Chondrocyte (in vitro differentiated cells): ENCODE measurements at regions not wholly inside any gene's neighbourhood (a gene's known extent, or its start where the extent isn't known, plus 50 kb on each side); places are given as distances from the start of the nearest gene placed in this dataset.

ENCODE experiments used
- DNase-seq: peaks from one replicate; pipeline ENCODE4 v3.0.0; 2021; ENCODE audit warnings: mixed read lengths, low spot score
- H3K27ac Mint-ChIP-seq: one replicate; pipeline ENCODE4 v1.8.0; 2021; ENCODE audit warnings: mild to moderate bottlenecking, moderate library complexity, mixed read lengths; ENCODE audit not compliant: unreplicated experiment
- H3K27me3 Mint-ChIP-seq: 2 replicates; pipeline ENCODE4 v1.8.0; 2021; ENCODE audit warnings: low read depth, mixed read lengths
- H3K36me3 Mint-ChIP-seq: 2 replicates; pipeline ENCODE4 v1.8.0; 2021; ENCODE audit warnings: low read depth, mixed read lengths
- H3K4me1 Mint-ChIP-seq: 2 replicates; pipeline ENCODE4 v1.8.0; 2021; ENCODE audit warnings: low read depth, mild to moderate bottlenecking, mixed read lengths
- H3K4me3 Mint-ChIP-seq: one replicate; pipeline ENCODE4 v1.8.0; 2021; ENCODE audit warnings: mild to moderate bottlenecking, moderate library complexity, mixed read lengths; ENCODE audit not compliant: unreplicated experiment
- H3K9me3 Mint-ChIP-seq: 2 replicates; pipeline ENCODE4 v1.8.0; 2021; ENCODE audit warnings: low read depth, mixed read lengths
- TF ChIP-seq, protein P1 (sequence below): fragments of 200-600 bp; sonication (generic); IDR thresholded peaks from 2 replicates; pipeline ENCODE4 v1.5.0; 2021; ENCODE audit warnings: antibody characterized with exemption, mild to moderate bottlenecking, moderate library complexity

DNA sequence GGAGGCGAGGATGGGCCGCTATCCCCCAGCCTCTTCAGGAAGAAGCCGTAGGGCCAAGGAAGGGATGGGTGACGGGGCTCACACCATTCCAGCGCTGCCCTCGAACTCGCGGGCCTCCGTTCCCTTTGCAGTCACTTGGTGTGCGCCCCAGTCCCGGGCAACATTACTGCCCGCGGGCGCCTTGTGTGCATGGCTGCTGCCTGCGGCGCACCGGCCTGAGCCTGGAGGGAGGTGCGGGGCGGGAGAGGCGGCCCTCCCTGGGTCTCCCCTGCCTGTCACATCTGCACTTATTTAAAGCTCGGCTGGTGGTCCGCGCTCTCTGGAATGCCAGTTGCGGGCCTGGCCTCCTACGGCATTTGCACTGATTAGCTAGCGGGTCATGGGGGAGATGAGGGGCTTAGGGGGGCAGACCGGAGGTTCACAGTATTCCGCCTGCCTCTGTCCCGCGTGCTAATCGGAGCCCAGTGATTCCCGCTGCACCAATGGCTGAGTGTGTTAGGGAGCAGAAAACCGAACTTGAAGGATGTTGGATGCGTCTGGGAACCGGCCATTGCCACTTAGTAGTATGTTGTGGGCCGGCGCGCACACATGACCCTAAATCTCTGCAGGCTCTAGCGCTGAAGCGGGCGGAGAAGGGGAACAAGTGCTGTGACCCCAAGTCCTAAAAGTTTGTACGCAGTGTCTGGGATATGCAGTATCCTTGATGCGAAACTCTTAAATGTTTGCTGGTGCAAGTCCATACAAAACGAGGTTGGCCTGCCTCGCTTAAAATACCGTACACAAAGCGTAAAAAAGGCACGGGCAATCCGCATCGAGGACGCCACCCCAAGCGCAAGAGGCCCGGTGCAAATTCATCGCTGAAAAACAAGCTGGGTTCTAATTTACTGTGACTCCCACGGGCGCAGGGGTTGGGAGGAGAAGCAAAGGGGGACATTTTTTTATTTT, 161.2 kb upstream of the SIX2 start:
- Mint-ChIP-seq H3K4me1 (peaks cover 51% of the 10 kb centered on the region), H3K36me3 (no peaks in the 10 kb centered on the region), H3K27me3 (no peaks in the 10 kb centered on the region), H3K27ac (peak overlapping the region; percentile 85), H3K9me3 (no peaks in the 10 kb centered on the region), H3K4me3 (peak overlapping the region; percentile 57)
- no peak for DNase-seq
- TF ChIP-seq, protein P1, sequence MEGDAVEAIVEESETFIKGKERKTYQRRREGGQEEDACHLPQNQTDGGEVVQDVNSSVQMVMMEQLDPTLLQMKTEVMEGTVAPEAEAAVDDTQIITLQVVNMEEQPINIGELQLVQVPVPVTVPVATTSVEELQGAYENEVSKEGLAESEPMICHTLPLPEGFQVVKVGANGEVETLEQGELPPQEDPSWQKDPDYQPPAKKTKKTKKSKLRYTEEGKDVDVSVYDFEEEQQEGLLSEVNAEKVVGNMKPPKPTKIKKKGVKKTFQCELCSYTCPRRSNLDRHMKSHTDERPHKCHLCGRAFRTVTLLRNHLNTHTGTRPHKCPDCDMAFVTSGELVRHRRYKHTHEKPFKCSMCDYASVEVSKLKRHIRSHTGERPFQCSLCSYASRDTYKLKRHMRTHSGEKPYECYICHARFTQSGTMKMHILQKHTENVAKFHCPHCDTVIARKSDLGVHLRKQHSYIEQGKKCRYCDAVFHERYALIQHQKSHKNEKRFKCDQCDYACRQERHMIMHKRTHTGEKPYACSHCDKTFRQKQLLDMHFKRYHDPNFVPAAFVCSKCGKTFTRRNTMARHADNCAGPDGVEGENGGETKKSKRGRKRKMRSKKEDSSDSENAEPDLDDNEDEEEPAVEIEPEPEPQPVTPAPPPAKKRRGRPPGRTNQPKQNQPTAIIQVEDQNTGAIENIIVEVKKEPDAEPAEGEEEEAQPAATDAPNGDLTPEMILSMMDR, result no peak

DNA sequence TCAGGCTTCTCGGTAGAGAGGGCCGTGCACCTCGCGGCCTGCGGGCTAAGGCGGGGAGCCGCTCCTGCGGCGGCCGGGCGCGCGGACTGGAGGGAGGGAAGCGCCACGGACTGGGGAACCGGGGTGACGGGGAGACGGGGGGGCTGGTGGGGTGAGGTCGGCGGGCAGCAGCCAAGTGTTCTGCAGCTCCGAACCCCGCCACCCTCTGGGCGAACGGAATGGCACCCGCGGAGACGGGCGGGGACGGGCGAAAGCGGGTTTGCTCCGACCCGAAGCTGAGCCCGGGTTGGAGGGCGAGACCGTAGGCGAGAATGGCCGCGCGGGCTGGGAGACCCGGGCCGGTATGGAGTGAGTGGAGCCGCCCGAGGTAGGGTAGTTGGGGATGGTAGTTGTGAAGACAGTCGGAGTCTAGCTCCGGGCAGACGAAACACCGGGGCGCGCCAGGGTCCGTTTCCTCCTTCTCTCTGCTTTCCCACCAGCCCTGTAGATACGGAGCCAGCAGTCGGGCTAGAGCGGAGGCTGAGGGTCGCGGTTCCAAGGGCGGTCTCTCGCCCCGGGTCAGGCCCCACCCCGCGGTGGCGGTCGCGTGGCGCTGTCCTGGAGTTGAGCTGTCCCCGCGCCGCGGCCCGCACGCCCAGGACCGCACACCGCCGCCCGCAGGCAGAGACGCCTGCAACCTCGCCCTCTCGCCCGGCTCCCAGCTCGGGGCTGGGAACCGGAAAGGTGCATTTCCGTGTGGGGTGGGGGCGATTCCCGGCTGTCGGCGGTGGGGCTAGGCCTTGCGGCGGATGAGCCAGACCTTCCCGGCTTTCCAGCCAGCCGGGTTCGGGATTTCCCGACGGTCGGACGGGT, 160.3 kb upstream of the SIX2 start:
- Mint-ChIP-seq H3K36me3 (no peaks in the 10 kb centered on the region), H3K9me3 (no peaks in the 10 kb centered on the region), H3K4me1 (peaks cover 51% of the 10 kb centered on the region), H3K4me3 (peak overlapping the region; percentile 94), H3K27me3 (no peaks in the 10 kb centered on the region), H3K27ac (peak overlapping the region; percentile 85)
- TF ChIP-seq, protein P1, result peak; percentile 41
- no peak for DNase-seq

DNA sequence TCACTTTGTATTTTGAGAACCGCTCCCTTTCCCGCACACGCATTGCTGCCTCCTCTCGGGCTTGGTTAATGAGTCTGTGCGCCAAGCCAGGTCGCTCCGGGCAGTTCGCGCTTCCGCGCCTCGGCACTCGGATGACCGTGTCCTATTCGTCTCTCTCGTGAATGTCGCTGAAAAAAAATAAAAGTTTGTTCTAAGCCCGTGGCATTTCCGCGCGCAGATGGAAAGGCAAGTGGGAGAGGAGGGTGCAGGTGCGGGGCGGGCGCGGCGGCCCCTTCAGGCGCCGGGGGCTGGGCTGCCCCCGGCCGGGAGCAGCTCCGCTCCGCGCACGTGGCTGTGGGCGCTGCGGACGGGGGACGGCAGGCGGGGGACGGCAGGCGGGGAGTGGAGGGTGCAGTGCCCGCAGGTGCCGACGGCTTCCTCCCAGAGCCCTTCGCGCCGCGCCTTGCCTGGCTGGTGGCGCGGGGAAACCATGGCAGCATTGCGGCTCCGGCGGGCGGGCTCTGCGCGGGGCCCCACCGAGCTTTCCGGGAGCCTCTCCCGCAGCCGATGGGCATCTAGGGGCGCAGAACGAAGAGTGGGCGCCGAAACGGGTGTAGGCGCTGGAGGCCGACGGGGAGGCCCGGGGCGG, 159.6 kb upstream of the SIX2 start:
- H3K27ac Mint-ChIP-seq, result peak overlapping the region; percentile 95
- peak overlapping the region; percentile 94 for H3K4me3 Mint-ChIP-seq
- H3K4me1 Mint-ChIP-seq, result peaks cover 45% of the 10 kb centered on the region
- no peaks in the 10 kb centered on the region for H3K9me3 Mint-ChIP-seq
- no peaks in the 10 kb centered on the region for H3K36me3 Mint-ChIP-seq
- TF ChIP-seq, protein P1, result peak; percentile 15
- no peaks in the 10 kb centered on the region for H3K27me3 Mint-ChIP-seq
- DNase-seq, result no peak

DNA sequence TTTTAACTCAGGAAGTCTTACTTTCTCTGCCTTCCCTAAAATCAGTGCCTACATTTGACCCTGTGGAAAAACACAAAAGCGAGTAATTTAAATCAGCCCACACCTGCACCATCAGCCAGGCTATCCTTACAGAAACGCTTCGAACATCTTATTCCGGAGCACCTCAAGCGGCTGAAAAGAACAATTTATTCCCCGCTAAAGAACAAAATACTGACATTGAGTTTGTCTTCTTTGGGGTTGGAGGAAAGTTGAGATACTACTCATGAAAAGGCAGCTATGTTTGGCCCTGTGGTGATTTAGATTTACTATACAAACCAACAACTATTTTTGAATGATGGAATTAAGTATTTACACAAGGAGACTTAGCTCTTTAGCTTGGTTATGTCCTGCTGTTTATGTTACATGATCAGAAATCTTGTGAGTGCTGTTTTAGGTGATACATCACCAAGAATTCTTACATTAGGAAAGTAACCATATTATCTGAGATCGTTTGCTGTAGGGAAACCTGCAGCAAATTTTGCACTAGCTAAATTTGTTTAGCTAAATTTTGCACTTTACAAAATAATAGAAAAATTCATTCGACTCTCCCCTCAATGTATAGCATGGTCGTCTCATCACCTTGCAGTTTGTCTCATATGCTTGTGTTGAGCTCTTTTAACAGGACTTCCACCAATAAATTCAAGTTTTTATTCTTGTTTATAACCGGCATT, 158.8 kb upstream of the SIX2 start:
- TF ChIP-seq, protein P1, result no peak
- H3K27me3 Mint-ChIP-seq, result no peaks in the 10 kb centered on the region
- H3K4me3 Mint-ChIP-seq, result peak overlapping the region; percentile 94
- no peaks in the 10 kb centered on the region for H3K36me3 Mint-ChIP-seq
- H3K9me3 Mint-ChIP-seq, result no peaks in the 10 kb centered on the region
- peaks cover 37% of the 10 kb centered on the region for H3K4me1 Mint-ChIP-seq
- peak overlapping the region; percentile 95 for H3K27ac Mint-ChIP-seq
- no peak for DNase-seq
